ENCODE measurements at regions not wholly inside any gene's neighbourhood (a gene's known extent, or its start where the extent isn't known, plus 50 kb on each side); places are given as distances from the start of the nearest gene placed in this dataset.

- TF ChIP-seq CTCF (conservative IDR thresholded peaks at IDR 0.05; ENCODE audit: low read depth, low read length): no peak
- DNase-seq (ENCODE audit: low read depth): no peak
- H3K4me3 ChIP-seq (ENCODE audit: low read depth, low read length): no peak overlapping the region
These were observed 570.1 kb downstream of the VRK1 start for GRCh38 chr14:97367278-97367677.

- no peak overlapping the region for H3K4me3 ChIP-seq (ENCODE audit: low read depth, low read length)
- DNase-seq (ENCODE audit: low read depth): no peak
- no peak for TF ChIP-seq CTCF (conservative IDR thresholded peaks at IDR 0.05; ENCODE audit: low read depth, low read length)
These were observed 570.9 kb downstream of the VRK1 start for GRCh38 chr14:97368049-97368448.

- no peak for DNase-seq (ENCODE audit: low read depth)
- no peak overlapping the region for H3K4me3 ChIP-seq (ENCODE audit: low read depth, low read length)
These were observed 571.9 kb downstream of the VRK1 start for GRCh38 chr14:97368900-97369564.

GRCh38 chr14:97369901-97370300 is 572.7 kb downstream of the VRK1 start:
- no peak for DNase-seq (ENCODE audit: low read depth)
- TF ChIP-seq CTCF (conservative IDR thresholded peaks at IDR 0.05; ENCODE audit: low read depth, low read length): no peak
- no peak overlapping the region for H3K4me3 ChIP-seq (ENCODE audit: low read depth, low read length)

More at GRCh38 chr14:97368900-97369564, 571.9 kb downstream of the VRK1 start:
- TF ChIP-seq CTCF (conservative IDR thresholded peaks at IDR 0.05; ENCODE audit: low read depth, low read length): no peak

GRCh38 chr14:97376310-97376709 is 579.1 kb downstream of the VRK1 start:
- TF ChIP-seq CTCF (conservative IDR thresholded peaks at IDR 0.05; ENCODE audit: low read depth, low read length): no peak
- H3K4me3 ChIP-seq (ENCODE audit: low read depth, low read length): no peak overlapping the region
- no peak for DNase-seq (ENCODE audit: low read depth)

GRCh38 chr14:97377550-97377949 is 580.4 kb downstream of the VRK1 start:
- DNase-seq (ENCODE audit: low read depth): no peak
- no peak for TF ChIP-seq CTCF (conservative IDR thresholded peaks at IDR 0.05; ENCODE audit: low read depth, low read length)
- H3K4me3 ChIP-seq (ENCODE audit: low read depth, low read length): no peak overlapping the region

- no peak for DNase-seq (ENCODE audit: low read depth)
- TF ChIP-seq CTCF (conservative IDR thresholded peaks at IDR 0.05; ENCODE audit: low read depth, low read length): no peak
- no peak overlapping the region for H3K4me3 ChIP-seq (ENCODE audit: low read depth, low read length)
These were observed 581.9 kb downstream of the VRK1 start for GRCh38 chr14:97379091-97379531.

All from choroid plexus epithelial cell (primary cell).